H1 (cell line): ENCODE measurements at regions not wholly inside any gene's neighbourhood (a gene's known extent, or its start where the extent isn't known, plus 50 kb on each side); places are given as distances from the start of the nearest gene placed in this dataset.

Experiments
- CTCF ChIA-PET: fragments of 300-600 bp; sonication (Branson Sonifier 250); formaldehyde crosslinking; loops from one replicate; lab custom pipeline; 2021; ENCODE audit not compliant: partially characterized antibody; lab: Charles Lee
- POLR2A ChIA-PET: fragments of 300-600 bp; sonication (Branson Sonifier 250); formaldehyde crosslinking; loops from one replicate; lab custom pipeline; 2021; ENCODE audit warnings: inconsistent platforms; ENCODE audit not compliant: partially characterized antibody; lab: Charles Lee
- DNase-seq, 2 experiments: peaks; one replicate each; pipeline versions ENCODE4 v3.0.0 to v3.0.0-alpha.2; 2010 to 2022; ENCODE audit warnings: low spot score in 2 of 2, low read depth in 1 of 2, mixed read lengths in 1 of 2
- FAIRE-seq: peaks from 2 replicates; lab custom pipeline; 2011; peaks lifted over from hg19 to GRCh38; lab: Jason Lieb, UNC
- H2AFZ ChIP-seq: 2 replicates; pipeline ENCODE4 v1.8.1; 2012; ENCODE audit warnings: low read length, inconsistent platforms
- H2AK5ac ChIP-seq: 2 replicates; pipeline ENCODE4 v1.6.1; 2013; ENCODE audit warnings: low read depth, low read length
- H2BK120ac ChIP-seq: replicated peaks from 2 replicates; pipeline ENCODE3; 2013; ENCODE audit warnings: low read depth, low read length, inconsistent platforms
- H2BK12ac ChIP-seq: 2 replicates; pipeline ENCODE4 v1.6.1; 2013; ENCODE audit warnings: low read depth, low read length
- H2BK15ac ChIP-seq: 2 replicates; pipeline ENCODE4 v1.6.1; 2013; ENCODE audit warnings: low read length
- H2BK20ac ChIP-seq: 2 replicates; pipeline ENCODE4 v1.6.1; 2013; ENCODE audit warnings: low read length
- H2BK5ac ChIP-seq: 2 replicates; pipeline ENCODE4 v1.6.1; 2013; ENCODE audit warnings: low read depth, low read length
- H3K14ac ChIP-seq: 2 replicates; pipeline ENCODE4 v1.6.1; 2013; ENCODE audit warnings: inconsistent platforms; ENCODE audit not compliant: insufficient read length
- H3K18ac ChIP-seq: 2 replicates; pipeline ENCODE4 v1.6.1; 2013; ENCODE audit warnings: low read length; ENCODE audit errors: extremely low read depth
- H3K23ac ChIP-seq: 2 replicates; pipeline ENCODE4 v1.6.1; 2013; ENCODE audit warnings: inconsistent platforms; ENCODE audit not compliant: insufficient read length
- H3K23me2 ChIP-seq: 2 replicates; pipeline ENCODE4 v1.6.1; 2013; ENCODE audit warnings: low read depth, low read length
- H3K27ac ChIP-seq: 2 replicates; pipeline ENCODE4 v1.6.1; 2011; ENCODE audit warnings: low read depth, low read length, inconsistent platforms
- H3K27me3 ChIP-seq, 4 experiments: replicated peaks in 1 of 4; 1 replicate in 1 of 4; 2 replicates in 3 of 4; pipeline versions ENCODE4 v1.6.1 to v1.8.1; 2011 to 2013; ENCODE audit warnings: low read length in 3 of 4, mild to moderate bottlenecking in 3 of 4, inconsistent platforms in 2 of 4, mixed read lengths in 2 of 4, moderate library complexity in 1 of 4; ENCODE audit not compliant: control insufficient read depth in 3 of 4, insufficient read depth in 3 of 4; ENCODE audit errors: extremely low read depth in 1 of 4
- H3K36me3 ChIP-seq, 4 experiments: 2 replicates each; pipeline versions ENCODE4 v1.6.1 to v1.8.1; 2011 to 2013; ENCODE audit warnings: mild to moderate bottlenecking in 4 of 4, low read length in 3 of 4, moderate library complexity in 2 of 4, control low read depth in 1 of 4, inconsistent platforms in 1 of 4; ENCODE audit not compliant: insufficient read depth in 4 of 4, control insufficient read depth in 2 of 4
- H3K4ac ChIP-seq: replicated peaks from 2 replicates; pipeline ENCODE3; 2013; ENCODE audit warnings: low read length, low read depth, mixed read lengths, inconsistent platforms; ENCODE audit not compliant: insufficient read length
- H3K4me1 ChIP-seq, 4 experiments: replicated peaks in 1 of 4; 1 replicate in 1 of 4; 2 replicates in 3 of 4; pipeline versions ENCODE4 v1.6.1 to v1.8.1; 2011 to 2013; ENCODE audit warnings: low read length in 3 of 4, inconsistent platforms in 2 of 4, mixed read lengths in 1 of 4; ENCODE audit not compliant: insufficient read depth in 4 of 4, control insufficient read depth in 3 of 4
- H3K4me2 ChIP-seq, 2 experiments: 2 replicates each; pipeline versions ENCODE4 v1.6.1 to v1.8.1; 2011 to 2013; ENCODE audit warnings: low read depth in 2 of 2, low read length in 2 of 2, control low read depth in 1 of 2, inconsistent platforms in 1 of 2, mild to moderate bottlenecking in 1 of 2; ENCODE audit not compliant: insufficient read depth in 1 of 2
- H3K4me3 ChIP-seq, 4 experiments: fragments of 200-600, 300-600 bp in 1 of 4; sonication (generic), shearing (Covaris generic), sonication (Bioruptor Twin) in 1 of 4; 2 replicates each; pipeline versions ENCODE4 v1.5.1 to v1.8.1; 2011 to 2016; ENCODE audit warnings: low read length in 4 of 4, low read depth in 3 of 4, control low read depth in 2 of 4, inconsistent platforms in 2 of 4, mild to moderate bottlenecking in 2 of 4, mixed read lengths in 1 of 4, moderate library complexity in 1 of 4; ENCODE audit not compliant: insufficient read depth in 2 of 4; ENCODE audit errors: extremely low read depth in 1 of 4
- H3K56ac ChIP-seq: replicated peaks from 2 replicates; pipeline ENCODE3; 2013; ENCODE audit warnings: low read depth, mild to moderate bottlenecking, mixed read lengths, low read length, inconsistent platforms; ENCODE audit not compliant: insufficient read length
- H3K79me1 ChIP-seq: 2 replicates; pipeline ENCODE4 v1.6.1; 2013; ENCODE audit warnings: low read depth, low read length, control low read depth
- H3K79me2 ChIP-seq, 2 experiments: 2 replicates each; pipeline versions ENCODE4 v1.6.1 to v1.8.1; 2012 to 2013; ENCODE audit warnings: low read length in 2 of 2, mild to moderate bottlenecking in 2 of 2, inconsistent platforms in 1 of 2; ENCODE audit not compliant: insufficient read depth in 2 of 2, control insufficient read depth in 1 of 2
- H3K9ac ChIP-seq, 4 experiments: replicated peaks in 1 of 4; 1 replicate in 1 of 4; 2 replicates in 3 of 4; pipeline versions ENCODE4 v1.6.1 to v1.8.1; 2011 to 2013; ENCODE audit warnings: low read depth in 3 of 4, low read length in 3 of 4, control low read depth in 2 of 4, mild to moderate bottlenecking in 2 of 4, moderate library complexity in 2 of 4, inconsistent platforms in 1 of 4; ENCODE audit errors: extremely low read depth in 1 of 4
- H3K9me3 ChIP-seq, 2 experiments: 2 replicates each; pipeline versions ENCODE4 v1.6.1 to v1.8.1; 2012 to 2013; ENCODE audit warnings: mild to moderate bottlenecking in 2 of 2, moderate library complexity in 2 of 2, control low read depth in 1 of 2, inconsistent platforms in 1 of 2, low read depth in 1 of 2, low read length in 1 of 2, mixed read lengths in 1 of 2; ENCODE audit not compliant: insufficient read depth in 2 of 2
- H4K20me1 ChIP-seq, 2 experiments: replicated peaks in 1 of 2; 2 replicates each; pipeline versions ENCODE3 to v1.8.1; 2011 to 2013; ENCODE audit warnings: inconsistent platforms in 2 of 2, low read length in 2 of 2, mild to moderate bottlenecking in 1 of 2; ENCODE audit not compliant: insufficient read depth in 2 of 2, control insufficient read depth in 1 of 2
- H4K5ac ChIP-seq: 2 replicates; pipeline ENCODE4 v1.6.1; 2013; ENCODE audit warnings: low read length, low read depth, mixed read lengths, inconsistent platforms; ENCODE audit not compliant: insufficient read length
- H4K8ac ChIP-seq: 2 replicates; pipeline ENCODE4 v1.8.0; 2013; ENCODE audit warnings: mild to moderate bottlenecking, moderate library complexity, low read length, inconsistent platforms; ENCODE audit not compliant: insufficient read depth; ENCODE audit errors: extremely low read depth
- H4K91ac ChIP-seq: replicated peaks from 2 replicates; pipeline ENCODE3; 2013; ENCODE audit warnings: low read length, mixed read lengths, inconsistent platforms; ENCODE audit not compliant: insufficient read length
- CHD2 ChIP-seq: IDR thresholded peaks from 2 replicates; pipeline ENCODE4 v1.6.1; 2012; ENCODE audit warnings: low read length, improper control_type of control experiment
- CREB1 ChIP-seq: IDR thresholded peaks from 2 replicates; pipeline ENCODE4 v1.6.1; 2012; ENCODE audit warnings: inconsistent platforms
- EP300 ChIP-seq, 2 experiments: IDR thresholded peaks; 1 replicate in 1 of 2; 2 replicates in 1 of 2; pipeline ENCODE4 v1.6.1; 2011 to 2012; ENCODE audit warnings: low read depth in 2 of 2, low read length in 2 of 2, mild to moderate bottlenecking in 2 of 2, borderline replicate concordance in 1 of 2, inconsistent platforms in 1 of 2, moderate library complexity in 1 of 2
- KDM5A ChIP-seq: fragments of 200-600 bp; IDR thresholded peaks from 2 replicates; pipeline ENCODE4 v1.7.1; 2012; ENCODE audit warnings: mild to moderate bottlenecking, low read length, inconsistent platforms, mixed read lengths
- MAFK ChIP-seq: IDR thresholded peaks from 2 replicates; pipeline ENCODE4 v1.6.1; 2012; ENCODE audit warnings: low read depth, mild to moderate bottlenecking, improper control_type of control experiment, low read length
- PHF8 ChIP-seq: fragments of 200-600 bp; sonication (generic); conservative IDR thresholded peaks from 2 replicates; pipeline ENCODE4 v1.7.1; 2012; ENCODE audit warnings: low read depth, mild to moderate bottlenecking, inconsistent platforms, low read length, moderate library complexity
- POLR2A ChIP-seq, 2 experiments: IDR thresholded peaks; 1 replicate in 1 of 2; 2 replicates in 1 of 2; pipeline ENCODE4 v1.6.1; 2011; ENCODE audit warnings: low read depth in 2 of 2, low read length in 2 of 2, mild to moderate bottlenecking in 2 of 2; ENCODE audit errors: control extremely low read depth in 1 of 2
- RFX5 ChIP-seq: IDR thresholded peaks from 2 replicates; pipeline ENCODE4 v1.6.1; 2011; ENCODE audit warnings: low read depth, low read length, improper control_type of control experiment, borderline replicate concordance
- RNF2 ChIP-seq: fragments of 200-900, 300-1000 bp; sonication (generic); IDR thresholded peaks from 2 replicates; pipeline ENCODE4 v1.7.1; 2016; ENCODE audit warnings: borderline replicate concordance, low read depth, mild to moderate bottlenecking, antibody characterized with exemption, low read length; ENCODE audit not compliant: poor library complexity, severe bottlenecking; ENCODE audit errors: missing control alignments
- SAP30 ChIP-seq: fragments of 300-600 bp; sonication (generic); IDR thresholded peaks from 2 replicates; pipeline ENCODE4 v1.7.1; 2012; ENCODE audit warnings: low read length, moderate library complexity, mild to moderate bottlenecking, inconsistent platforms; ENCODE audit not compliant: insufficient read depth, insufficient replicate concordance
- SP4 ChIP-seq: IDR thresholded peaks from 2 replicates; pipeline ENCODE4 v1.6.1; 2012; ENCODE audit warnings: low read length, inconsistent platforms
- SUZ12 ChIP-seq: fragments of 200-600 bp; sonication (generic); IDR thresholded peaks from 2 replicates; pipeline ENCODE4 v1.6.1; 2012; ENCODE audit warnings: mild to moderate bottlenecking, inconsistent platforms, low read length, moderate library complexity, mixed read lengths
- TAF1 ChIP-seq: IDR thresholded peaks from 2 replicates; pipeline ENCODE4 v1.6.1; 2011; ENCODE audit warnings: mild to moderate bottlenecking, low read depth, low read length
- TBP ChIP-seq: IDR thresholded peaks from 2 replicates; pipeline ENCODE4 v1.6.1; 2011; ENCODE audit warnings: low read depth, low read length, improper control_type of control experiment
- YY1 ChIP-seq: IDR thresholded peaks from 2 replicates; pipeline ENCODE4 v1.6.1; 2011; ENCODE audit warnings: low read depth, mild to moderate bottlenecking, low read length

GRCh38 chr7:113659416-113659815, 259.4 kb downstream of the PPP1R3A start:
- no peak overlapping the region for H4K91ac ChIP-seq
- no peak overlapping the region for H3K4me3 ChIP-seq
- H3K79me2 ChIP-seq = no peaks in the 10 kb centered on the region
- no peaks in the 10 kb centered on the region for H3K4me1 ChIP-seq
- H3K9me3 ChIP-seq = peaks cover 0 to 22% of the 10 kb centered on the region in 2 experiments; a peak in 2 of 4 replicates
- no peak overlapping the region for H2BK120ac ChIP-seq
- ChIA-PET POLR2A (no interaction called here), CTCF (no interaction called here)
- no peak overlapping the region for H2BK20ac ChIP-seq
- H2AK5ac ChIP-seq = no peak overlapping the region
- H2AFZ ChIP-seq = no peak overlapping the region
- no peak for FAIRE-seq
- H3K27ac ChIP-seq = no peak overlapping the region
- H3K18ac ChIP-seq = no peak overlapping the region
- no peak overlapping the region for H3K23ac ChIP-seq
- H3K14ac ChIP-seq = no peak overlapping the region
- no peak overlapping the region for H3K4me2 ChIP-seq
- no peak overlapping the region for H4K8ac ChIP-seq
- H2BK5ac ChIP-seq = no peak overlapping the region
- no peaks in the 10 kb centered on the region for H3K23me2 ChIP-seq
- H2BK12ac ChIP-seq = no peak overlapping the region
- H4K5ac ChIP-seq = no peak overlapping the region
- H3K79me1 ChIP-seq = no peaks in the 10 kb centered on the region
- no peaks in the 10 kb centered on the region for H4K20me1 ChIP-seq
- no peak overlapping the region for H2BK15ac ChIP-seq
- H3K9ac ChIP-seq = no peak overlapping the region
- H3K56ac ChIP-seq = no peak overlapping the region
- H3K4ac ChIP-seq = no peak overlapping the region
- no peak for TF ChIP-seq TBP
- TF ChIP-seq YY1 = no peak
- TF ChIP-seq KDM5A = no peak
- no peak for TF ChIP-seq SP4
- TF ChIP-seq TAF1 = no peak
- TF ChIP-seq POLR2A (IDR thresholded peaks at IDR 0.05; ENCODE audit: control extremely low read depth in 1 of 2, low read depth in 2 of 2, low read length in 2 of 2) = no peak
- no peak for TF ChIP-seq EP300 (IDR thresholded peaks at IDR 0.05; ENCODE audit: borderline replicate concordance in 1 of 2, low read depth in 2 of 2, low read length in 2 of 2)
- no peak for TF ChIP-seq PHF8
- TF ChIP-seq SUZ12 = no peak
- no peak for TF ChIP-seq SAP30
- no peak for TF ChIP-seq MAFK
- no peak for TF ChIP-seq CREB1
- TF ChIP-seq RNF2 = no peak
- no peak for TF ChIP-seq RFX5
- no peak for TF ChIP-seq CHD2
- H3K27me3 ChIP-seq = peaks cover 0 to 1% (median 0%) of the 10 kb centered on the region in 4 experiments; a peak in 1 of 7 replicates
- no peak for DNase-seq
- H3K36me3 ChIP-seq = no peaks in the 10 kb centered on the region; a peak in 1 of 8 replicates
